A673 (cell line): ENCODE measurements at regions not wholly inside any gene's neighbourhood (a gene's known extent, or its start where the extent isn't known, plus 50 kb on each side); places are given as distances from the start of the nearest gene placed in this dataset.

Source experiments
- EZH2 ChIP-seq: fragments of 200-600 bp; sonication (generic); IDR thresholded peaks from 2 replicates; pipeline ENCODE4 v1.6.1; 2017; ENCODE audit warnings: borderline replicate concordance, low read depth, mild to moderate bottlenecking, mixed read lengths, antibody characterized with exemption, low read length; ENCODE audit not compliant: poor library complexity, severe bottlenecking
- TF ChIP-seq, protein P1 (sequence below): fragments of 300-800, 200-600 bp; sonication (generic); conservative IDR thresholded peaks from 2 replicates; pipeline ENCODE4 v1.5.1; 2017; ENCODE audit warnings: low read depth, mild to moderate bottlenecking, antibody characterized with exemption, low read length, moderate library complexity, mixed read lengths

DNA sequence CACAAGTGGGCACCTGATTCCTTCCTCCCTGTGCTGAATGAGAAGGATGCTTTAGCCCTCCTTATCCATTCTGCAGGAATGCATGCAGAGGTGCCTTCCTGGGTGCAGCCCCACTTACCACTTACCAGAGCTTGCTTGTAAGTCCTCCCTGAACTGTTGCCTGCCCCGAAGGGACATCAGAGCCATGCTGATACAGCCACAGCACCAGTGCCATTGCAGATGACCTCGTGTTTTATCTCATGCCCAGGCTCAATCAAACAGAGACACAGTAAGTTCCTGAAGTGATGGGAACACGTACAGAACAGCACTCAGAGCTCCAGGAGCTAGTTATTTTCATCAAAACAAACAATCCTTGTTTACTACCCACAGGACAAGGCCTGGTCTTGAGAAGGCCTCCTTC lies 81.9 kb downstream of the ATP1A1 start:
- TF ChIP-seq, protein P1, sequence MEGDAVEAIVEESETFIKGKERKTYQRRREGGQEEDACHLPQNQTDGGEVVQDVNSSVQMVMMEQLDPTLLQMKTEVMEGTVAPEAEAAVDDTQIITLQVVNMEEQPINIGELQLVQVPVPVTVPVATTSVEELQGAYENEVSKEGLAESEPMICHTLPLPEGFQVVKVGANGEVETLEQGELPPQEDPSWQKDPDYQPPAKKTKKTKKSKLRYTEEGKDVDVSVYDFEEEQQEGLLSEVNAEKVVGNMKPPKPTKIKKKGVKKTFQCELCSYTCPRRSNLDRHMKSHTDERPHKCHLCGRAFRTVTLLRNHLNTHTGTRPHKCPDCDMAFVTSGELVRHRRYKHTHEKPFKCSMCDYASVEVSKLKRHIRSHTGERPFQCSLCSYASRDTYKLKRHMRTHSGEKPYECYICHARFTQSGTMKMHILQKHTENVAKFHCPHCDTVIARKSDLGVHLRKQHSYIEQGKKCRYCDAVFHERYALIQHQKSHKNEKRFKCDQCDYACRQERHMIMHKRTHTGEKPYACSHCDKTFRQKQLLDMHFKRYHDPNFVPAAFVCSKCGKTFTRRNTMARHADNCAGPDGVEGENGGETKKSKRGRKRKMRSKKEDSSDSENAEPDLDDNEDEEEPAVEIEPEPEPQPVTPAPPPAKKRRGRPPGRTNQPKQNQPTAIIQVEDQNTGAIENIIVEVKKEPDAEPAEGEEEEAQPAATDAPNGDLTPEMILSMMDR, result no peak
- TF ChIP-seq EZH2, result no peak
